ENCODE measurements at regions not wholly inside any gene's neighbourhood (a gene's known extent, or its start where the extent isn't known, plus 50 kb on each side); places are given as distances from the start of the nearest gene placed in this dataset.

- Histone ChIP-seq H3K27me3 (replicated peaks; ENCODE audit: insufficient read depth, low read length) (no peaks in the 10 kb centered on the region), H3K4me3 (ENCODE audit: low read length) (no peak overlapping the region), H3K36me3 (replicated peaks; ENCODE audit: insufficient read depth, low read length) (no peaks in the 10 kb centered on the region), H3K27ac (ENCODE audit: low read length) (no peak overlapping the region), H3K9me3 (replicated peaks; ENCODE audit: insufficient read depth, low read length) (no peaks in the 10 kb centered on the region), H3K4me1 (ENCODE audit: low read length) (no peaks in the 10 kb centered on the region), H3F3A (ENCODE audit: insufficient read depth, low read length) (no peaks in the 10 kb centered on the region), H2AFZ (ENCODE audit: low read length) (no peak overlapping the region), H3K79me2 (ENCODE audit: low read length) (no peaks in the 10 kb centered on the region), H3K9me2 (replicated peaks; ENCODE audit: insufficient read depth, low read length) (no peaks in the 10 kb centered on the region), H3K4me2 (ENCODE audit: low read depth, low read length) (no peak overlapping the region), H3K9ac (ENCODE audit: low read length) (no peak overlapping the region), H4K20me1 (ENCODE audit: insufficient read depth, low read length) (no peaks in the 10 kb centered on the region)
- no peak for DNase-seq
- no peak for TF ChIP-seq EZH2 (optimal IDR thresholded peaks at IDR 0.05; ENCODE audit: low read depth, low read length)
- TF ChIP-seq EZH2phosphoT487 (IDR thresholded peaks at IDR 0.05; ENCODE audit: low read length): no peak
- TF ChIP-seq CTCF (IDR thresholded peaks at IDR 0.05; ENCODE audit: low read length): no peak
Measured at GRCh38 chr18:33960417-33960816, 264.3 kb downstream of the NOL4 start.

- Histone ChIP-seq H3K27me3 (replicated peaks; ENCODE audit: insufficient read depth, low read length) (no peaks in the 10 kb centered on the region), H3K4me3 (ENCODE audit: low read length) (no peak overlapping the region), H3K9me3 (replicated peaks; ENCODE audit: insufficient read depth, low read length) (no peaks in the 10 kb centered on the region), H3K4me2 (ENCODE audit: low read depth, low read length) (no peak overlapping the region), H3K36me3 (replicated peaks; ENCODE audit: insufficient read depth, low read length) (no peaks in the 10 kb centered on the region), H3K9ac (ENCODE audit: low read length) (no peak overlapping the region), H2AFZ (ENCODE audit: low read length) (no peak overlapping the region), H3K9me2 (replicated peaks; ENCODE audit: insufficient read depth, low read length) (no peaks in the 10 kb centered on the region), H4K20me1 (ENCODE audit: insufficient read depth, low read length) (no peaks in the 10 kb centered on the region), H3K4me1 (ENCODE audit: low read length) (no peaks in the 10 kb centered on the region), H3F3A (ENCODE audit: insufficient read depth, low read length) (no peaks in the 10 kb centered on the region), H3K27ac (ENCODE audit: low read length) (no peak overlapping the region), H3K79me2 (ENCODE audit: low read length) (no peaks in the 10 kb centered on the region)
- DNase-seq: no peak
- TF ChIP-seq EZH2 (optimal IDR thresholded peaks at IDR 0.05; ENCODE audit: low read depth, low read length) (no peak), CTCF (IDR thresholded peaks at IDR 0.05; ENCODE audit: low read length) (no peak), EZH2phosphoT487 (IDR thresholded peaks at IDR 0.05; ENCODE audit: low read length) (no peak)
Measured at GRCh38 chr18:33959609-33960008, 265.1 kb downstream of the NOL4 start.

- no peaks in the 10 kb centered on the region for H3K9me2 ChIP-seq (replicated peaks; ENCODE audit: insufficient read depth, low read length)
- no peaks in the 10 kb centered on the region for H3K79me2 ChIP-seq (ENCODE audit: low read length)
- H3K27ac ChIP-seq (ENCODE audit: low read length): no peak overlapping the region
- no peak overlapping the region for H3K4me2 ChIP-seq (ENCODE audit: low read depth, low read length)
- no peak overlapping the region for H3K9ac ChIP-seq (ENCODE audit: low read length)
- H2AFZ ChIP-seq (ENCODE audit: low read length): no peak overlapping the region
- H3K4me3 ChIP-seq (ENCODE audit: low read length): no peak overlapping the region
- no peaks in the 10 kb centered on the region for H4K20me1 ChIP-seq (ENCODE audit: insufficient read depth, low read length)
- no peaks in the 10 kb centered on the region for H3K27me3 ChIP-seq (replicated peaks; ENCODE audit: insufficient read depth, low read length)
- H3K4me1 ChIP-seq (ENCODE audit: low read length): no peaks in the 10 kb centered on the region
- no peak for DNase-seq
- H3K9me3 ChIP-seq (replicated peaks; ENCODE audit: insufficient read depth, low read length): no peaks in the 10 kb centered on the region
- no peaks in the 10 kb centered on the region for H3F3A ChIP-seq (ENCODE audit: insufficient read depth, low read length)
- TF ChIP-seq CTCF (IDR thresholded peaks at IDR 0.05; ENCODE audit: low read length): no peak
- no peak for TF ChIP-seq EZH2phosphoT487 (IDR thresholded peaks at IDR 0.05; ENCODE audit: low read length)
- TF ChIP-seq EZH2 (optimal IDR thresholded peaks at IDR 0.05; ENCODE audit: low read depth, low read length): no peak
- no peaks in the 10 kb centered on the region for H3K36me3 ChIP-seq (replicated peaks; ENCODE audit: insufficient read depth, low read length)
Measured at GRCh38 chr18:33957707-33958106, 267.0 kb downstream of the NOL4 start.
